Mesendoderm (in vitro differentiated cells): ENCODE measurements at regions not wholly inside any gene's neighbourhood (a gene's known extent, or its start where the extent isn't known, plus 50 kb on each side); places are given as distances from the start of the nearest gene placed in this dataset.

Experiments
- DNase-seq: peaks from one replicate; pipeline ENCODE4 v3.0.0; 2013
- H2AK5ac ChIP-seq: 2 replicates; pipeline ENCODE4 v1.6.1; 2013; ENCODE audit warnings: low read length, inconsistent platforms
- H2BK120ac ChIP-seq: 2 replicates; pipeline ENCODE4 v1.6.1; 2013; ENCODE audit warnings: low read depth, mild to moderate bottlenecking, low read length, moderate library complexity, mixed read lengths
- H2BK15ac ChIP-seq: replicated peaks from 2 replicates; pipeline ENCODE4 v1.6.1; 2013; ENCODE audit warnings: low read depth, mild to moderate bottlenecking, moderate library complexity
- H2BK5ac ChIP-seq: 2 replicates; pipeline ENCODE4 v1.6.1; 2013; ENCODE audit warnings: low read length, inconsistent platforms
- H3K18ac ChIP-seq: 2 replicates; pipeline ENCODE4 v1.6.1; 2013; ENCODE audit warnings: mild to moderate bottlenecking, low read length, mixed read lengths
- H3K23ac ChIP-seq: one replicate; pipeline ENCODE4 v1.6.1; 2013; ENCODE audit warnings: low read length
- H3K27ac ChIP-seq: 2 replicates; pipeline ENCODE4 v1.5.1; 2013; ENCODE audit warnings: low read depth, mild to moderate bottlenecking, inconsistent platforms, low read length, moderate library complexity
- H3K27me3 ChIP-seq: 2 replicates; pipeline ENCODE4 v1.6.1; 2013; ENCODE audit warnings: low read length, control low read depth, mild to moderate bottlenecking, inconsistent platforms; ENCODE audit not compliant: insufficient read depth, poor library complexity
- H3K36me3 ChIP-seq: 2 replicates; pipeline ENCODE4 v1.6.1; 2013; ENCODE audit warnings: low read length, inconsistent platforms; ENCODE audit not compliant: control insufficient read depth, insufficient read depth
- H3K4ac ChIP-seq: one replicate; pipeline ENCODE4 v1.6.1; 2013; ENCODE audit warnings: low read depth, mild to moderate bottlenecking, low read length, moderate library complexity
- H3K4me1 ChIP-seq: 2 replicates; pipeline ENCODE4 v1.6.1; 2013; ENCODE audit warnings: low read depth, low read length, inconsistent platforms; ENCODE audit not compliant: control insufficient read depth
- H3K4me2 ChIP-seq: 2 replicates; pipeline ENCODE4 v1.6.1; 2013; ENCODE audit warnings: low read length
- H3K4me3 ChIP-seq: 2 replicates; pipeline ENCODE4 v1.5.1; 2013; ENCODE audit warnings: mild to moderate bottlenecking, low read length
- H3K56ac ChIP-seq: one replicate; pipeline ENCODE4 v1.6.1; 2013; ENCODE audit warnings: low read length
- H3K79me1 ChIP-seq: 2 replicates; pipeline ENCODE4 v1.6.1; 2013; ENCODE audit warnings: low read length, inconsistent platforms
- H3K79me2 ChIP-seq: 2 replicates; pipeline ENCODE4 v1.6.1; 2013; ENCODE audit warnings: mild to moderate bottlenecking, low read length; ENCODE audit not compliant: control insufficient read depth, insufficient read depth
- H3K9ac ChIP-seq: 2 replicates; pipeline ENCODE4 v1.6.1; 2013; ENCODE audit warnings: low read length, inconsistent platforms
- H4K5ac ChIP-seq: one replicate; pipeline ENCODE4 v1.6.1; 2013; ENCODE audit warnings: low read length
- H4K8ac ChIP-seq: one replicate; pipeline ENCODE4 v1.6.1; 2013; ENCODE audit warnings: low read depth, mild to moderate bottlenecking, control low read depth, low read length, moderate library complexity
- WGBS: extraction: QIAGEN DNeasy Blood & Tissue Kit; methylation state at CpG from one replicate; pipeline ENCODE4 v1.1.7; 2013; ENCODE audit warnings: low lambda C conversion rate, missing lambda C conversion rate; ENCODE audit not compliant: insufficient coverage; ENCODE audit errors: extremely low coverage; 5-methylcytosine and 5-hydroxymethylcytosine counted together

DNA sequence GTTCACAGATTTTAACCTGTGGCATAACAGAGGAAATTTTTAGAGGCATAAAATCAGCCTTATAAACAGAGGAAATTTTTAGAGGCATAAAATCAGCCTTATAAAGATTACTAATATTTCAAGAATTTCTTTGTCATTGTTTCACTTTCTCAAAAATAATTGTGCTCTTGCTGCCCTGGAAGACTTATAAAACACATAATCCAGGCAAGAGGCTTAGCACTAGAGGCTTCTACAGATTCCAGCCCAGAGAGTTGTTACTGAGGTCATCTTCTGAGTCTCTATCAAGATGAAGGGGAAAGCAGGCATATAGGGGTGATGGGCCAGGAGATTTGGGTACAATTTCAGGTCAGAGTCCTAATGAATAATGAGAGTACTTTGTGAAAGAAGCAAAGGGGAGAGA, 85.7 kb downstream of the RFPL4B start:
- Histone ChIP-seq H3K27ac (no peak overlapping the region), H3K23ac (no peak overlapping the region), H3K36me3 (no peaks in the 10 kb centered on the region), H3K4me1 (no peaks in the 10 kb centered on the region), H3K27me3 (no peaks in the 10 kb centered on the region), H3K9ac (no peak overlapping the region), H4K8ac (no peak overlapping the region), H4K5ac (no peak overlapping the region), H3K4ac (no peak overlapping the region), H3K56ac (no peak overlapping the region), H3K18ac (no peak overlapping the region), H3K79me2 (no peaks in the 10 kb centered on the region), H2BK120ac (no peak overlapping the region), H2BK5ac (no peak overlapping the region), H3K4me3 (no peak overlapping the region), H2BK15ac (no peak overlapping the region), H2AK5ac (no peak overlapping the region), H3K79me1 (no peaks in the 10 kb centered on the region), H3K4me2 (no peak overlapping the region)
- no peak for DNase-seq

DNA sequence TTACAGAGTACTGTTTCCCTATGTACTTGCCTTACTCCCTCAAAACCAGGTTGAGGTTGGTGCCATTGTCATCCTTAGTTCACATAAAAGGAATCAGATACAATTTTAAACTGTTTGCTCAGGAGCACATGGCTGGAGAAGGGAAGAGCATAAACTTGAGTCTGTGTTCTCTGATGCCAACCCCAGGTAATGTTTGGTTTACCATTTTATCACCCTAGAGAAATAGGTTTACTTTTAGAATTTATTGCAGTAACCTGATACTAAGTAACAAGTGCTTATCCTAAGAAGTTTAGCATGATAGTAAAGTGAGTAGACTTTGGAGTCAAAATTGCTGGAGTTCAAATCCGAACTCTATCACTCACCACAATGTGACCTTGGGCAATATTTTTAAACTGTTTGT, 86.3 kb downstream of the RFPL4B start:
- Histone ChIP-seq H3K4me1 (no peaks in the 10 kb centered on the region), H3K79me2 (no peaks in the 10 kb centered on the region), H3K36me3 (no peaks in the 10 kb centered on the region), H3K9ac (no peak overlapping the region), H3K23ac (no peak overlapping the region), H4K8ac (no peak overlapping the region), H3K4me3 (no peak overlapping the region), H2BK15ac (no peak overlapping the region), H4K5ac (no peak overlapping the region), H2BK5ac (no peak overlapping the region), H3K4ac (no peak overlapping the region), H3K27ac (no peak overlapping the region), H3K79me1 (no peaks in the 10 kb centered on the region), H3K4me2 (no peak overlapping the region), H3K18ac (no peak overlapping the region), H3K56ac (no peak overlapping the region), H2BK120ac (no peak overlapping the region), H3K27me3 (no peaks in the 10 kb centered on the region), H2AK5ac (no peak overlapping the region)
- WGBS = no CpG with 5 or more reads among the region's 1 CpG
- no peak for DNase-seq

GRCh38 chr6:112434896-112435435, 87.8 kb downstream of the RFPL4B start:
- Histone ChIP-seq H3K56ac (no peak overlapping the region), H3K4me2 (no peak overlapping the region), H3K79me1 (no peaks in the 10 kb centered on the region), H3K4me1 (no peaks in the 10 kb centered on the region), H4K8ac (no peak overlapping the region), H3K9ac (no peak overlapping the region), H3K4me3 (no peak overlapping the region), H2AK5ac (no peak overlapping the region), H3K79me2 (no peaks in the 10 kb centered on the region), H3K27ac (no peak overlapping the region), H3K4ac (no peak overlapping the region), H2BK15ac (no peak overlapping the region), H2BK5ac (no peak overlapping the region), H3K27me3 (no peaks in the 10 kb centered on the region), H3K36me3 (no peaks in the 10 kb centered on the region), H2BK120ac (no peak overlapping the region), H3K18ac (no peak overlapping the region), H4K5ac (no peak overlapping the region), H3K23ac (no peak overlapping the region)
- DNase-seq = no peak
- WGBS = no CpG with 5 or more reads among the region's 2 CpGs

GRCh38 chr6:112437058-112437457, 89.9 kb downstream of the RFPL4B start:
- Histone ChIP-seq H3K56ac (no peak overlapping the region), H3K23ac (no peak overlapping the region), H2BK5ac (no peak overlapping the region), H3K4me3 (no peak overlapping the region), H4K8ac (no peak overlapping the region), H3K4ac (no peak overlapping the region), H3K79me2 (no peaks in the 10 kb centered on the region), H3K9ac (no peak overlapping the region), H3K79me1 (no peaks in the 10 kb centered on the region), H2AK5ac (no peak overlapping the region), H3K18ac (no peak overlapping the region), H2BK15ac (no peak overlapping the region), H3K36me3 (no peaks in the 10 kb centered on the region), H4K5ac (no peak overlapping the region), H3K27me3 (no peaks in the 10 kb centered on the region), H3K4me1 (no peaks in the 10 kb centered on the region), H2BK120ac (no peak overlapping the region), H3K27ac (no peak overlapping the region), H3K4me2 (no peak overlapping the region)
- WGBS = no CpG with 5 or more reads among the region's 1 CpG
- no peak for DNase-seq

- H3K27me3 ChIP-seq = no peaks in the 10 kb centered on the region
- WGBS = no CpG with 5 or more reads among the region's 5 CpGs
- H3K4ac ChIP-seq = no peak overlapping the region
Measured at GRCh38 chr6:112439010-112439409, 91.9 kb downstream of the RFPL4B start.

GRCh38 chr6:112439432-112439831, 92.3 kb downstream of the RFPL4B start:
- no peak for DNase-seq
- no peak overlapping the region for H3K27ac ChIP-seq
- no peak overlapping the region for H2AK5ac ChIP-seq

More at GRCh38 chr6:112439010-112439409, 91.9 kb downstream of the RFPL4B start:
- Histone ChIP-seq H3K56ac (no peak overlapping the region), H2AK5ac (no peak overlapping the region), H4K5ac (no peak overlapping the region), H3K27ac (no peak overlapping the region), H3K18ac (no peak overlapping the region), H3K9ac (no peak overlapping the region), H2BK5ac (no peak overlapping the region), H3K79me1 (no peaks in the 10 kb centered on the region), H3K4me3 (no peak overlapping the region), H3K36me3 (no peaks in the 10 kb centered on the region), H3K4me1 (no peaks in the 10 kb centered on the region), H2BK120ac (no peak overlapping the region), H3K79me2 (no peaks in the 10 kb centered on the region), H4K8ac (no peak overlapping the region), H2BK15ac (no peak overlapping the region), H3K23ac (no peak overlapping the region), H3K4me2 (no peak overlapping the region)
- no peak for DNase-seq

More at GRCh38 chr6:112439432-112439831, 92.3 kb downstream of the RFPL4B start:
- Histone ChIP-seq H3K4me2 (no peak overlapping the region), H3K23ac (no peak overlapping the region), H3K4me1 (no peaks in the 10 kb centered on the region), H2BK120ac (no peak overlapping the region), H3K9ac (no peak overlapping the region), H3K27me3 (no peaks in the 10 kb centered on the region), H3K56ac (no peak overlapping the region), H3K4me3 (no peak overlapping the region), H4K5ac (no peak overlapping the region), H3K18ac (no peak overlapping the region), H2BK15ac (no peak overlapping the region), H3K4ac (no peak overlapping the region), H4K8ac (no peak overlapping the region), H3K36me3 (no peaks in the 10 kb centered on the region), H2BK5ac (no peak overlapping the region), H3K79me1 (no peaks in the 10 kb centered on the region), H3K79me2 (no peaks in the 10 kb centered on the region)
- no CpG with 5 or more reads among the region's 1 CpG for WGBS
